ENCODE measurements at regions not wholly inside any gene's neighbourhood (a gene's known extent, or its start where the extent isn't known, plus 50 kb on each side); places are given as distances from the start of the nearest gene placed in this dataset.

GRCh38 chr15:69685512-69686452, 233.2 kb downstream of the RPLP1 start:
- no peak for TF ChIP-seq POLR2AphosphoS5 (IDR thresholded peaks at IDR 0.05)
- TF ChIP-seq, protein P1, sequence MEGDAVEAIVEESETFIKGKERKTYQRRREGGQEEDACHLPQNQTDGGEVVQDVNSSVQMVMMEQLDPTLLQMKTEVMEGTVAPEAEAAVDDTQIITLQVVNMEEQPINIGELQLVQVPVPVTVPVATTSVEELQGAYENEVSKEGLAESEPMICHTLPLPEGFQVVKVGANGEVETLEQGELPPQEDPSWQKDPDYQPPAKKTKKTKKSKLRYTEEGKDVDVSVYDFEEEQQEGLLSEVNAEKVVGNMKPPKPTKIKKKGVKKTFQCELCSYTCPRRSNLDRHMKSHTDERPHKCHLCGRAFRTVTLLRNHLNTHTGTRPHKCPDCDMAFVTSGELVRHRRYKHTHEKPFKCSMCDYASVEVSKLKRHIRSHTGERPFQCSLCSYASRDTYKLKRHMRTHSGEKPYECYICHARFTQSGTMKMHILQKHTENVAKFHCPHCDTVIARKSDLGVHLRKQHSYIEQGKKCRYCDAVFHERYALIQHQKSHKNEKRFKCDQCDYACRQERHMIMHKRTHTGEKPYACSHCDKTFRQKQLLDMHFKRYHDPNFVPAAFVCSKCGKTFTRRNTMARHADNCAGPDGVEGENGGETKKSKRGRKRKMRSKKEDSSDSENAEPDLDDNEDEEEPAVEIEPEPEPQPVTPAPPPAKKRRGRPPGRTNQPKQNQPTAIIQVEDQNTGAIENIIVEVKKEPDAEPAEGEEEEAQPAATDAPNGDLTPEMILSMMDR (IDR thresholded peaks at IDR 0.05) = no peak
- no peak for TF ChIP-seq POLR2A (IDR thresholded peaks at IDR 0.05)
- no peak for TF ChIP-seq EP300 (IDR thresholded peaks at IDR 0.05)
- peaks cover 7 to 13% (median 10%) of the 10 kb centered on the region in 4 donors for H3K9me3 ChIP-seq
- no peak overlapping the region for H3K4me3 ChIP-seq
- H3K4me1 ChIP-seq = no peaks in the 10 kb centered on the region
- 15 to 56% methylated on average over 8 of the region's 8 CpGs for WGBS, 2 donors
- H3K27me3 ChIP-seq = no peaks in the 10 kb centered on the region
- no peak for DNase-seq
- intact Hi-C loops (cut with DNase I) = no loop called here
- no peaks in the 10 kb centered on the region for H3K36me3 ChIP-seq
- H3K27ac ChIP-seq = no peak overlapping the region

- no peak for DNase-seq
- TF ChIP-seq EP300 (IDR thresholded peaks at IDR 0.05) (no peak), POLR2A (IDR thresholded peaks at IDR 0.05) (no peak), POLR2AphosphoS5 (IDR thresholded peaks at IDR 0.05) (no peak)
- TF ChIP-seq, protein P1 (IDR thresholded peaks at IDR 0.05) = no peak
- Histone ChIP-seq H3K9me3 (peaks cover 7 to 13% (median 10%) of the 10 kb centered on the region in 4 donors), H3K4me1 (no peaks in the 10 kb centered on the region), H3K27me3 (no peaks in the 10 kb centered on the region), H3K27ac (no peak overlapping the region), H3K36me3 (no peaks in the 10 kb centered on the region), H3K4me3 (no peak overlapping the region)
- intact Hi-C loops (cut with DNase I) = no loop called here
- WGBS, 2 donors = 92% methylated on average over 7 of the region's 7 CpGs
These were observed 234.0 kb downstream of the RPLP1 start for GRCh38 chr15:69686626-69687025.

DNA sequence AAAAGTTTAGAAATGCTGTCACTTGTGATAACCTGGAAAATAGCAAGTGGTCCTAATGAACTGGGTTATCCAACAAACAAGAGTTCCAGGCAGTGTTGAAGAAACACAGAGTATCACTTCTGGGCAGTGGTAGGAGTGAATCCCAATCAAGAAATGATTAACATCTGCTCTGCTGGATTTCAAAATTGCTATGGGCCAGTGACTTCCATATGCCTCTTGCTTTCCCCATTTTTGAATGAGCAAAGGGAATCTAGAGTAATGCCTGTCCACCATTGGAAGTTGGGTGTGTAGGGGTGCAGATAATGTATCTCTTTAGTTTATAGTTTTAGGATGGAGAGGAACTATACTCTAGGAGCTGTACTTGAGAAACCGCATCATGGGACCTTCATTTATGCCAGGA, 236.5 kb downstream of the RPLP1 start:
- intact Hi-C loops (cut with DNase I) = no loop called here
- WGBS, 2 donors = 97 to 98% methylated on average over 1 of the region's 1 CpG
- no peaks in the 10 kb centered on the region for H3K4me1 ChIP-seq
- no peaks in the 10 kb centered on the region for H3K27me3 ChIP-seq
- no peak for TF ChIP-seq POLR2A (IDR thresholded peaks at IDR 0.05)
- no peak for TF ChIP-seq POLR2AphosphoS5 (IDR thresholded peaks at IDR 0.05)
- TF ChIP-seq, protein P1 (IDR thresholded peaks at IDR 0.05) = no peak
- no peak for TF ChIP-seq EP300 (IDR thresholded peaks at IDR 0.05)
- H3K27ac ChIP-seq = no peak overlapping the region
- no peak overlapping the region for H3K4me3 ChIP-seq
- DNase-seq = no peak
- H3K36me3 ChIP-seq = no peaks in the 10 kb centered on the region
- peaks cover 4 to 13% (median 10%) of the 10 kb centered on the region in 4 donors for H3K9me3 ChIP-seq

DNA sequence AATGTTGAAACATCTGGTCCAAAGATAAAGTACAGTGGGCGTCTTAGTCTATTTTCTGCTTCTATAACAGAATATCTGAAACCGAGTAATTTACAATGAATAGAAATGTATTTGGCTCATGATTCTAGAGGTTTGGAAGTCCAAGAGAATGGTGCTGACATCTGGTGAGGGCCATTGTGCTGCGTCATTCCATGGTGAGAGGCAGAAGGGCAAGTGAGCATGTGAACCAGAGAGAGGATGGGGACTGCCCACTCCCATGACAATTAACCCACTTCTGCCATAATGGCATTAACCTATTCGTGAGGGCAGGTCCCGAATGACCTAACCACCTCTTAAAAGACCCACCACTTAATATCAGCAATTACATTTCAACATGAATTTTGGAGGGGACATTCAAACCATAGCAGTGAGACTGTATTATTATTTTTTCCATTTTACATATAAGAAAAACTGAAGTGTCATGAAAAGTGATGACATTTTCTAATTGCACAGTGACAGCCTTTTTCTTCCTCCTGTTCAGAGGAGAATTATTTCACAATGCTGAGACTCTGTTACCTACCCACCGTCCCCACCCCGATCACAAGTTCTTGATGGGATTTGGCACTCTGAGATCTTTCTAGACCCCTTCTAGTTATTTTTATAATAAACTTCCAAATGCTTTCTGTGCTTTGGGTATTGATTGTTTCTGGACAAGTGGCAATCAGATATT, 238.8 kb downstream of the RPLP1 start:
- intact Hi-C loops (cut with DNase I) = no loop called here
- Histone ChIP-seq H3K36me3 (no peaks in the 10 kb centered on the region), H3K4me3 (no peak overlapping the region), H3K27me3 (no peaks in the 10 kb centered on the region), H3K27ac (no peak overlapping the region), H3K9me3 (peaks cover 4 to 13% (median 10%) of the 10 kb centered on the region in 4 donors), H3K4me1 (no peaks in the 10 kb centered on the region)
- no peak for TF ChIP-seq POLR2A (IDR thresholded peaks at IDR 0.05)
- no peak for TF ChIP-seq POLR2AphosphoS5 (IDR thresholded peaks at IDR 0.05)
- no peak for TF ChIP-seq EP300 (IDR thresholded peaks at IDR 0.05)
- TF ChIP-seq, protein P1 (IDR thresholded peaks at IDR 0.05) = no peak
- 86 to 94% methylated on average over 7 of the region's 7 CpGs for WGBS, 2 donors
- DNase-seq = no peak

All from sigmoid colon (tissue), 6 donors.